Kidney tubule cell (primary cell): ENCODE measurements at regions not wholly inside any gene's neighbourhood (a gene's known extent, or its start where the extent isn't known, plus 50 kb on each side); places are given as distances from the start of the nearest gene placed in this dataset.
A peak's percentile ranks its signal among the peaks of the same experiment; 100 is the strongest.
"Not testable (repeated sequence)": the region's sequence is repeated elsewhere in the genome, so short reads cannot be mapped to it uniquely, and the experiment has no call there.

ENCODE experiments used
- DNase-seq: peaks from one replicate; pipeline ENCODE4 v3.0.0-alpha.2; 2018; ENCODE audit warnings: low spot score

DNA sequence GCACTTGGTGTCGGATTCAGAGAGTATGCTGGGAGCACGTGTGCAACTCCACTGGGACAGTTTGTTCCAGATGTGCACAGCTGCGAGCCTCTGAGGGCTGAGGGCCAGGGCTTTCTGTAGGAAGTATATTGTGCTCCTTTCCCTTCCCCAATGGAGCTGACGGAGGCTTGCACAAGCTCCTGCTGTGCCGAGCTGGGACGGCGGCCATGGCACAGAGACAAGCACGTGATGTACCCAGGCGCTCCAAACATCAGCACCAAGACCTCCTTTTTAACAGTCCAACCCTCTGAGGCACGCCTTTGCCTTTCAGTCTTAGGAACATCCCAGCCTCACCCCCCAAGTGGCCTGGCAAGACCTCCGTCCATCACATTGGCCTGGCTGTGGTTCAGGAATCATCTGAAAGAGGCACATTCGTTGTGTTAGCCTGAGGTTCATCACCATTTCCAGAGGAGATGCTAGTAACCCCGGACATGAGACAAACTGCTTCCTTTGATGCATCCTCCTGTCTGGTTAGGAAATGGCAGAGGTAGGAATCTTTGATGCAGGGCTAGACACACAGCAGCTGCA, 339.2 kb upstream of the KAZN start:
- DNase-seq: no peak

DNA sequence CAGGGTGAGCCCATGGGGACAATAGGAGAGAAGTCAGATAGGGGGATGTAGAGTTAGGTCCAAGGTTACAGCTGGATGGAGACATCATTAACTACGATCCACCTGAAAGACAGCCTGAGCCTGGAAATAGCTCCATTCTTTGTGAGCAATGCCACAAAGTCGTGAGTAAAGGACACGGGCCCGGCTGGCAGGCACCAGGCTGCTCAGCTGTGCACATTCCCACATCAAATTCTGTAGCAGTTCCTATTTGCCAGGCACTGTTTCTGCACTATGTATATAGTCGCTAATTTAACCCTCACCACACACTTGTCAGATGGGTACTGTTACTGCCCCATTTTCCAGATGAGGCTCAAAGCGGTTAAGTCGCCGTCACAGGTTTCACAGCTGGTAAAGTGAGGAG, 338.0 kb upstream of the KAZN start:
- no peak for DNase-seq

DNA sequence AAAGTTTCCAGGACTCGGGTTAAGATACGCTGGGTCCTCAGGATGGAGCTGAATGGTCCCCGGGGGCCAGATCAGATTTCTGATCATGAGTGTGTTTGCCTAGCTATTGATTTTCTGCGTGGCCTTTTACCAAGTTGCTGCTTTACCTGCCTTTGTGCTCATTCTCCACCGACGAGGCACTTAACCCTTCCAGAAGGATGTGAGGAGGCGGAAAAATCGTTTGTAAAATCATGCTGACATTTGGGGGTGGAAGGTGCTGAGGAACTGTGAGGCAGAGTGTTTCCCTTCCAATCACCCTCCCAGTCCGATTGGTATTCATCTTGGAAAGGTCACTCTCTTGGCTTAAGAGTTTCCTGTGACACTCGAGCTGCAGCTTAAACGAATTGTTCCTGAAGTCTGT, 337.1 kb upstream of the KAZN start:
- DNase-seq: no peak

- DNase-seq: no peak
These were observed 335.8 kb upstream of the KAZN start for GRCh38 chr1:14262637-14263036.

DNA sequence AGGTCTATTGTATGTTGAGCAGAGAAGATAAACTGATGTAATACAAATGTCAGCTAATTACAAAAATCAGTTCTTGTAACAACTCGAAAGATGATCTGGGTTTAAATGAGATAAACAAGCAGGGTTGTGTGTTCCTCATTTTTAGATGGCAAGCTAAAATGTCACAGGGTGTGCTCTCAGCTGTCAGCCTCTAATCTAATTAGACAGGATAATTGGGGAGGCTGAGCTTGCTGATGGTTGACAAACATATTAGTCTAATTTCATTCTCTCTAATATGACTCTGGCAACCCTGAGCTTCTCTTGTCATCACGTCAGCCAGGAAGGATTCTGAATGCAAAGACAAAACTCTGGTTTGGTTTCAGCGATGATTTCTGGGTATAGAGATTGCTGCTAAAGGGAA, 335.3 kb upstream of the KAZN start:
- no peak for DNase-seq

- no peak for DNase-seq
These were observed 334.8 kb upstream of the KAZN start for GRCh38 chr1:14263671-14264070.

DNA sequence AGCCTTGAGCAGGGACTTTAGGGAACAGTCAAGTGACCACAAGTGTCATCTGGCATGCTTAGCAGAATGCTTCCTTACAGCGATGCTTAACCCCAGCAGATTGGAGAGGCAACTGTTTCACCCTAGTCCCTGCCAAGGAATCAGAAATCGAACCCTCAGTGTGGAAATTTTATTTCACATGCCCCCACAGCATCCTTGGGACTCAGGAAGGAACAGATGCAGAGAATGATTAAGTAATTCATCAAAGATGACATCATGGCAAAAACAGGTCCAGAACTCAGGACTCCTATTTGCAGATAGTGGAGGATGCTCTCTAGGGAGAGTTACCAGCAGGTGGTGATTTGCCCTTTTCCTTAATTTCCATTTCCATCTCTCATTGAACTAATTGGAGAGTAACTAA, 333.0 kb upstream of the KAZN start:
- DNase-seq: no peak

DNA sequence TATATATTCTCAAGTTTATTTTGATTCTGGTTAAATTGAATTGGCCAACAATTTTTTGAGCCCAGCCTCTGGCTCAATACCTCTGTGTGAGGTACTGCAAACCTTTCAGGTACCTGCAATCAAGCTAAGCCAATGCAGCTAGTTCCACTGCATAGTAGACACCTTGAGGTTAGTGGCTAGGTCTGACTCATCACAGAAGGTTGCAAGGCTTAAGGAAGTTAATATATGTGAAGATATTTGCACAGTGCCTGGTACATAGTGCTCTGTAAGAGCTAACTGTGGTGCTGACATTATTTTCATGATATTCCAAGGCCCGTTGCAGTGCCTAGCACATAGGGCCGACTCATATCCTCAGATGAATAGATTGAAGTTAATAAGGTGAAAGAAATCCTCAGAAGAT, 330.5 kb upstream of the KAZN start:
- DNase-seq: peak; percentile 91

DNA sequence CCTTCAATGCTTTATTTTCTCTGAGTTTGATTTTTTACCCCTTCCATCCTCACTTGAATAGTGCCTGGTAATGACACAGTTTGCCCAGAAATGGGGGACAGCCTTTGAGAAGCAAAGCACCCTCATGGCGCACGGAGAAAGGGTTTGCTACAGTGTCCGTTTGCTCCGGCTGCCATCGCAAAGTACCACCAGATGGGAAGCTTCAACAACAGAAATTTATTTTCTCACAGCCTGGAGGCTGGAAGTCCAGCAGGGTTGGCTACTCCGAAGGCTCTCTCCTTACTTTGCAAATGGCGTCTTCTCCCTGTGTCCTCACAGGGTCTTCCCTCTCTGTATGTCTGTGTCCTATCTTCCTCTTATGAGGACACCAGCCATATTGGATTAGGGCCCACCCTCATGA, 327.7 kb upstream of the KAZN start:
- no peak for DNase-seq

DNA sequence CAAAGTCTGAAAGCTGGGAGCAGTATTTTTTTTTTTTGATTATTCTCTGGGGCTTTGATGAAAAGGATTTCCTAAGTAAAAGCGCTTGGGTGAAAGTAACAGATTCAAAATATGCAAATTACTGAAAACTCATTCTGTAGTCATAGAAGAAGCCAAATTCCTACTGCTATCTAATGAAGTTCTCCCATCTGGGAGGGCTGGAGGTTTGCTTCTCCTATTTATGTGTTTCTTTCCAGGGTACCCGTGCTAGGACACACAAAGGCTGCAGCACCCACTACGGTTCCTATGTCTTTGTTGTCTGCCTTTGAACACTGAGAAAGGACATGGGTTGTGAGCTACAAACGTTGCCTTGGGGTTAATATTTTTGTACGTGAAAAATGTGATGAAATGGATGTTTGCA, 324.7 kb upstream of the KAZN start:
- DNase-seq: no peak

- DNase-seq: not testable (repeated sequence)
These were observed 318.6 kb upstream of the KAZN start for GRCh38 chr1:14279891-14280290.

DNA sequence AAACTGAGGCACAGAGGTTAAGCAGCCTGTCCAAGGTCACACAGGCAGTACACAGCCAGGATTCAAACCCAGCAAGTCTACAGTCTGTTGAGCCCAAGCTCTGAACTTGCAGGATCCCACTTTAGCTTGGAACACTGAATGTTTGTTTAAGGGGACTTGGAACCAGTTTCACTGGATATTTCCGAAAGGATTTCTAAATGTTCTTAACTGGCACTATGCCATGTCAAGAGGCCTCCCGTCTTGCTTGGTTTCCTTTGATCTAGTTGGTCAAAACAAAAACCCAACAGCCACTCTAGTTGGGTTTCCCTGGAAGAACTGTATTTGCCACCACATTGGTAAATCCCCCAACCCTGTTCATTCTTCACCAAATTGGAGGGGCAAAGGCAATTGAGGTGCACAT, 317.6 kb upstream of the KAZN start:
- DNase-seq: no peak

DNA sequence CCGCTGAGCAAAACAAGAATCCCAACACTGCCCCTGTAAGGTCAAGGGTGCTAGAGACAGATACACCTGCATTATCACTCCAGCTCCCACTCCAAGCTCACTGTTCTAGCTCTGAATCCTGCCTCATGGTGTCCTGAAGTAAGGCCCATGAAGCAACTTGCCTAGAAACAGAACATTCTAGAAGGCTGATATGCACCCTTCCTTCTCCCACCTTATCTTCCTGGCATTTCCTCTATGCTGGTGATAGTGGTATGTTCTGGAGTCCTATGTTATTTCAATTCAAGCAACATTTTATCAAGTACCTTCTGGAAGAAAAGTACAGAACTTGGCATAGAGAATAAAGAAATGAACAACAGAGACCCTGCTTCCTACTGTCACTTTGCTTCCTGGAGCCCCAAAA, 317.1 kb upstream of the KAZN start:
- no peak for DNase-seq

DNA sequence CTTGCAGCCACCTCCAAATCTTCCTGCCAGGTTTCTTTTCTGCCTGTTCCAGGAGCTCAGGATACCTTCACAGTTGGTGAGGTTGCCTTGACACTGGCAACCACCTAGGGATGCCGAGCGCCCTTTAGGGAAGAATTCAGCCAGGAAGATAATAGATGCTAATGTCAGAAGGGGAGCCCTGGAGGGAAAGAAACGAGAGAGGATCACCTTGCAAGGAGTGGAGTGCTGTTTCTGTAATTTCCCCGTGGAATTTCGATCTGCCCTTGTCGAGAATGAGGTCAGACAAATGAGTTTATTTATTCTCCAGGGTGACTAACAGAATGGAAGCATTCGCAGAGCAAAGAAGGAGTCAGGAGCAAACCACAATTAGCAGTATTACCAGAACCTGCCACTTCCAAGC, 315.8 kb upstream of the KAZN start:
- peak; percentile 79 for DNase-seq

- no peak for DNase-seq
These were observed 313.2 kb upstream of the KAZN start for GRCh38 chr1:14285238-14285637.

GRCh38 chr1:14291182-14291581, 307.3 kb upstream of the KAZN start:
- peak; percentile 21 for DNase-seq

GRCh38 chr1:14292520-14292919, 306.0 kb upstream of the KAZN start:
- no peak for DNase-seq

DNA sequence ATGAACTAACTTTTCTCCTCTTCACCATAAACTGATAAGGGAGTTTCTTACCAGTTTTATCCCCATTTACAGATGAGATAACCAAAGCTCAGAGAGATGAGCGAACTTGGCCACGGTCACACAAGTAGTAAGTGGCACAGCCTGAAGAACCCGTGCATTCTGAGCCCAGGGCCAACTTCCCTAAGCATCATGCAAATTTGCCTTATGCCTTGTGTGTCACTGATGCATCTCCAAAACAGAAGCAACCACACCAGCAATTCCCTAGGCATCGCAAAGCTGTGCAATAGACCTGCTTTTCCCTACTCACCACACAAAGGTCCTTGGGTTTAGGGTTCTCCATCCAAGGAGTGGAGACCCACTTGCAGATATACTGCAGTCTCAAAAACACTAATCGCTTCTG, 304.5 kb upstream of the KAZN start:
- no peak for DNase-seq

- DNase-seq: no peak
These were observed 303.5 kb upstream of the KAZN start for GRCh38 chr1:14294860-14295536.

DNA sequence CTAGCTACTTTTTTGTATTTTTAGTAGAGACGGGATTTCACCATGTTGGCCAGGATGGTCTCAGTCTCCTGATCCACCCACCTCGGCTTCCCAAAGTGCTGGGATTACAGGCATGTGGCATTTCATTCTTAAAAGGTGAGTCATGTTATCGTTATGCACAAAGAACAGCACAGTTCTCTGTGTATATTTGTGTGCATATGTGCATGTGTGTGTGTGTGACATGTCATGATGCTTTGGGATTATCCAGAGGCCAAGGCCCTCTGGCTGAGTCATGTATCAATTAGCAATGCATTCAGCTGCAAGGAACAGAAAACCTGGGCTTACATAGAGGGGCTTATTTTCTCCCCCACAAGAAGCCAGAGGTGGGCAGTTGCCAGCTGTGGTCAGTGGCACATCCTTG, 301.7 kb upstream of the KAZN start:
- peak; percentile 70 for DNase-seq

DNA sequence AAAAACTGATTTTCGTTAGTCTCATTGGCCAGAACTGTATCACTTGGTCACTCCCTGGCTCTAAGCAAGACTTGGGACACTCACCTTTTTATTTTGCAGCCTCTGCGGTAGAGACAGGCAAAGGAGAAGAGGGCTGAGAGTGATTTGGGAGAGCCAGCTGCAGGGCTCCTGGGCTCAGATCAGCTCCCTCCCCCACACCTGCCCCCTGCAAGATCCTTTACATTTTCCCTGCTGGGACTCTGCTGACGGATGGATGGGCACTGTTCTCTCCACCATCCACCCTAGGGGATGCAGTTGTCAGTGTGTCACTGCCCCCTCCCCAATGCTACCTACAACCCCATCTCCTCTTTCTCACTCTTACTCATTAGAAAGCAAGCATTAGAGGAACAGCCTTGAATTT, 301.1 kb upstream of the KAZN start:
- DNase-seq: no peak

- no peak for DNase-seq
These were observed 299.7 kb upstream of the KAZN start for GRCh38 chr1:14298806-14299205.

GRCh38 chr1:14300991-14301703, 297.3 kb upstream of the KAZN start:
- DNase-seq: peak; percentile 70

DNA sequence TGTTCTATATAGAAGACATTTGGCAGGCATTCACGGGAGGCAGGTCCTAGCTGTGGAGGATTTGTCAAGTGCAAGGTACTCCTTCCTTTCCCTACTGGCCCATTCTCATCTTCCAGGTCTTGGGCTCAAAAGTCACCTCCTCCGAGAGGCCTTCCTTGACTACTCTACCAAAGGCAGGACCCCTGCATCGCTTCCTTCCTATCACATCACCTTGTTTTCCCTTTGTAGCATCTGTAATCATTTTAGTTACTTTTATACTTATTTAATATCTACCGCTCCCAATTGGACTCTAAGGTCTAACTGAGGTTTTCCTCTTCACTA, 296.8 kb upstream of the KAZN start:
- DNase-seq: no peak
